ENCODE measurements at regions not wholly inside any gene's neighbourhood (a gene's known extent, or its start where the extent isn't known, plus 50 kb on each side); places are given as distances from the start of the nearest gene placed in this dataset.
"Not testable (repeated sequence)": the region's sequence is repeated elsewhere in the genome, so short reads cannot be mapped to it uniquely, and the experiment has no call there.

- DNase-seq (ENCODE audit: low read depth), result no peak
Observed at GRCh38 chr10:120111628-120112027, 219.1 kb downstream of the SEC23IP start.

GRCh38 chr10:120112809-120113208 is 220.3 kb downstream of the SEC23IP start:
- DNase-seq (ENCODE audit: low read depth), result no peak

GRCh38 chr10:120115959-120116358 is 223.4 kb downstream of the SEC23IP start:
- DNase-seq (ENCODE audit: low read depth), result no peak

- no peak for DNase-seq (ENCODE audit: low read depth)
Observed at GRCh38 chr10:120121768-120122167, 229.2 kb downstream of the SEC23IP start.

GRCh38 chr10:120131183-120131582 is 238.7 kb downstream of the SEC23IP start:
- DNase-seq (ENCODE audit: low read depth), result no peak

GRCh38 chr10:120132811-120133210 is 240.3 kb downstream of the SEC23IP start:
- no peak for DNase-seq (ENCODE audit: low read depth)

GRCh38 chr10:120138689-120139088 is 246.2 kb downstream of the SEC23IP start:
- no peak for DNase-seq (ENCODE audit: low read depth)

- no peak for DNase-seq (ENCODE audit: low read depth)
Observed at GRCh38 chr10:120145107-120145506, 252.6 kb downstream of the SEC23IP start.

- DNase-seq (ENCODE audit: low read depth), result no peak
Observed at GRCh38 chr10:120156614-120157274, 264.2 kb downstream of the SEC23IP start.

- no peak for DNase-seq (ENCODE audit: low read depth)
Observed at GRCh38 chr10:120161111-120161510, 268.6 kb downstream of the SEC23IP start.

- no peak for DNase-seq (ENCODE audit: low read depth)
Observed at GRCh38 chr10:120162471-120162870, 269.9 kb downstream of the SEC23IP start.

- peak; percentile 38 for DNase-seq (ENCODE audit: low read depth)
Observed at GRCh38 chr10:120172356-120172755, 279.8 kb downstream of the SEC23IP start.

GRCh38 chr10:120174491-120174890 is 282.0 kb downstream of the SEC23IP start:
- DNase-seq (ENCODE audit: low read depth), result no peak

- no peak for DNase-seq (ENCODE audit: low read depth)
Observed at GRCh38 chr10:120177330-120177729, 279.7 kb upstream of the PLPP4 start.

GRCh38 chr10:120180160-120180559 is 276.9 kb upstream of the PLPP4 start:
- DNase-seq (ENCODE audit: low read depth), result no peak

GRCh38 chr10:120181154-120181553 is 275.9 kb upstream of the PLPP4 start:
- DNase-seq (ENCODE audit: low read depth), result no peak

GRCh38 chr10:120182431-120182830 is 274.6 kb upstream of the PLPP4 start:
- no peak for DNase-seq (ENCODE audit: low read depth)

- no peak for DNase-seq (ENCODE audit: low read depth)
Observed at GRCh38 chr10:120183546-120183945, 273.5 kb upstream of the PLPP4 start.

- no peak for DNase-seq (ENCODE audit: low read depth)
Observed at GRCh38 chr10:120184547-120185337, 272.3 kb upstream of the PLPP4 start.

- DNase-seq (ENCODE audit: low read depth), result no peak
Observed at GRCh38 chr10:120186506-120186905, 270.5 kb upstream of the PLPP4 start.

- DNase-seq (ENCODE audit: low read depth), result not testable (repeated sequence)
Observed at GRCh38 chr10:120187168-120187567, 269.9 kb upstream of the PLPP4 start.

GRCh38 chr10:120188950-120189349 is 268.1 kb upstream of the PLPP4 start:
- DNase-seq (ENCODE audit: low read depth), result no peak

- no peak for DNase-seq (ENCODE audit: low read depth)
Observed at GRCh38 chr10:120195984-120196712, 260.9 kb upstream of the PLPP4 start.

Data from non-pigmented ciliary epithelial cell (primary cell).